ENCODE measurements at regions not wholly inside any gene's neighbourhood (a gene's known extent, or its start where the extent isn't known, plus 50 kb on each side); places are given as distances from the start of the nearest gene placed in this dataset.

- H3K27ac ChIP-seq (replicated peaks in 1 of 4), result no peak overlapping the region
- no peaks in the 10 kb centered on the region for H3K4me1 ChIP-seq
- no peaks in the 10 kb centered on the region for H3K36me3 ChIP-seq
- DNase-seq (ENCODE audit: extremely low spot score), result no peak
- intact Hi-C loops (cut with DNase I), result no loop called here
- H3K9me3 ChIP-seq, result no peaks in the 10 kb centered on the region
- WGBS, result 76% methylated on average over 2 of the region's 2 CpGs
- TF ChIP-seq POLR2A (IDR thresholded peaks at IDR 0.05; ENCODE audit: low read depth) (no peak), EP300 (IDR thresholded peaks at IDR 0.05) (no peak), CTCF (IDR thresholded peaks at IDR 0.05) (no peak), POLR2AphosphoS5 (IDR thresholded peaks at IDR 0.05) (no peak)
- no peaks in the 10 kb centered on the region for H3K27me3 ChIP-seq
- H3K4me3 ChIP-seq, result no peak overlapping the region
Observed at GRCh38 chr17:70775679-70776078, 606.3 kb downstream of the KCNJ2 start.

- 72% methylated on average over 3 of the region's 3 CpGs for WGBS
- H3K27ac ChIP-seq (replicated peaks in 1 of 4), result no peak overlapping the region
- no peaks in the 10 kb centered on the region for H3K9me3 ChIP-seq
- no peaks in the 10 kb centered on the region for H3K36me3 ChIP-seq
- DNase-seq (ENCODE audit: extremely low spot score), result no peak
- no peak for TF ChIP-seq CTCF (IDR thresholded peaks at IDR 0.05)
- no peak for TF ChIP-seq POLR2AphosphoS5 (IDR thresholded peaks at IDR 0.05)
- no peak for TF ChIP-seq POLR2A (IDR thresholded peaks at IDR 0.05; ENCODE audit: low read depth)
- no peak for TF ChIP-seq EP300 (IDR thresholded peaks at IDR 0.05)
- intact Hi-C loops (cut with DNase I), result no loop called here
- no peak overlapping the region for H3K4me3 ChIP-seq
- no peaks in the 10 kb centered on the region for H3K27me3 ChIP-seq
- no peaks in the 10 kb centered on the region for H3K4me1 ChIP-seq
Observed at GRCh38 chr17:70776441-70776840, 607.1 kb downstream of the KCNJ2 start.

- no peaks in the 10 kb centered on the region for H3K36me3 ChIP-seq
- no peaks in the 10 kb centered on the region for H3K4me1 ChIP-seq
- intact Hi-C loops (cut with DNase I), result no loop called here
- DNase-seq (ENCODE audit: extremely low spot score), result no peak
- TF ChIP-seq POLR2A (IDR thresholded peaks at IDR 0.05; ENCODE audit: low read depth) (no peak), EP300 (IDR thresholded peaks at IDR 0.05) (no peak), CTCF (IDR thresholded peaks at IDR 0.05) (no peak), POLR2AphosphoS5 (IDR thresholded peaks at IDR 0.05) (no peak)
- 94% methylated on average over 1 of the region's 2 CpGs for WGBS
- no peak overlapping the region for H3K27ac ChIP-seq (replicated peaks in 1 of 4)
- H3K9me3 ChIP-seq, result no peaks in the 10 kb centered on the region
- no peak overlapping the region for H3K4me3 ChIP-seq
- H3K27me3 ChIP-seq, result no peaks in the 10 kb centered on the region
Observed at GRCh38 chr17:70780031-70780430, 610.7 kb downstream of the KCNJ2 start.

- WGBS, result 79% methylated on average over 2 of the region's 2 CpGs
- peaks cover 0 to 7% (median 0%) of the 10 kb centered on the region in 4 donors for H3K9me3 ChIP-seq
- no peaks in the 10 kb centered on the region for H3K36me3 ChIP-seq
- intact Hi-C loops (cut with DNase I), result no loop called here
- H3K27me3 ChIP-seq, result no peaks in the 10 kb centered on the region
- no peak for DNase-seq (ENCODE audit: extremely low spot score)
- no peaks in the 10 kb centered on the region for H3K4me1 ChIP-seq
- H3K4me3 ChIP-seq, result no peak overlapping the region
- TF ChIP-seq POLR2A (IDR thresholded peaks at IDR 0.05; ENCODE audit: low read depth) (no peak), POLR2AphosphoS5 (IDR thresholded peaks at IDR 0.05) (no peak), EP300 (IDR thresholded peaks at IDR 0.05) (no peak), CTCF (IDR thresholded peaks at IDR 0.05) (no peak)
- H3K27ac ChIP-seq (replicated peaks in 1 of 4), result no peak overlapping the region
Observed at GRCh38 chr17:70786081-70786480, 616.7 kb downstream of the KCNJ2 start.

GRCh38 chr17:70787721-70788300 lies 618.5 kb downstream of the KCNJ2 start:
- 78% methylated on average over 3 of the region's 3 CpGs for WGBS
- intact Hi-C loops (cut with DNase I), result no loop called here
- TF ChIP-seq EP300 (IDR thresholded peaks at IDR 0.05), result no peak
- TF ChIP-seq POLR2A (IDR thresholded peaks at IDR 0.05; ENCODE audit: low read depth), result no peak
- TF ChIP-seq CTCF (IDR thresholded peaks at IDR 0.05), result no peak
- TF ChIP-seq POLR2AphosphoS5 (IDR thresholded peaks at IDR 0.05), result no peak
- no peak overlapping the region for H3K4me3 ChIP-seq
- H3K9me3 ChIP-seq, result peaks cover 0 to 7% (median 0%) of the 10 kb centered on the region in 4 donors
- no peaks in the 10 kb centered on the region for H3K27me3 ChIP-seq
- H3K27ac ChIP-seq (replicated peaks in 1 of 4), result no peak overlapping the region
- no peaks in the 10 kb centered on the region for H3K4me1 ChIP-seq
- no peaks in the 10 kb centered on the region for H3K36me3 ChIP-seq
- no peak for DNase-seq (ENCODE audit: extremely low spot score)
